GM10266 (cell line): ENCODE measurements at regions not wholly inside any gene's neighbourhood (a gene's known extent, or its start where the extent isn't known, plus 50 kb on each side); places are given as distances from the start of the nearest gene placed in this dataset.

ENCODE experiments used
- DNase-seq: peaks from one replicate; pipeline ENCODE4 v3.0.0; 2012; ENCODE audit errors: extremely low spot score
- CTCF ChIP-seq: IDR thresholded peaks from 2 replicates; pipeline ENCODE4 v1.5.1; 2012; ENCODE audit warnings: mild to moderate bottlenecking, low read depth; ENCODE audit not compliant: control insufficient read depth, insufficient read depth; ENCODE audit errors: missing control alignments

- TF ChIP-seq CTCF, result no peak
- no peak for DNase-seq
These were observed 286.9 kb upstream of the CLINT1 start for GRCh38 chr5:158145827-158146226.

- no peak for DNase-seq
- no peak for TF ChIP-seq CTCF
These were observed 284.1 kb upstream of the CLINT1 start for GRCh38 chr5:158143081-158143480.

DNA sequence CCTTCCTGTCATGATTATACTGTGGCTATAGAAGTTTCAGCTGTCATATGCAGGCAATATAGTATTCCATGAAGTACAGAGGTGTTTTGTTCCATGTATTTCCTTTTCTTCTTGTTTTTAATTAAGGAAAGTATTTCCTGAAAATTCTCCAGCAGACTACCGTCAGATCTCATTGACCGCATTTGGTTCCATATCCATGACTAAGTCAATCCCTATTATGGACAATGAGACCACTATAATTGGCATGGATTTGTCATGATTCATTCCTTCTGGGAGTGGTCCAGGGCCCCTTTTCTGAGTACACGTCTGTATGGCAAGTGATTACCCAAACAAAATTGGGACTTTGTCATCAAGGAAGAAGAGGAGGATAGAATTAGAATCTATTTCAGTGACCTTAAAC lies 283.2 kb upstream of the CLINT1 start:
- no peak for TF ChIP-seq CTCF
- no peak for DNase-seq

DNA sequence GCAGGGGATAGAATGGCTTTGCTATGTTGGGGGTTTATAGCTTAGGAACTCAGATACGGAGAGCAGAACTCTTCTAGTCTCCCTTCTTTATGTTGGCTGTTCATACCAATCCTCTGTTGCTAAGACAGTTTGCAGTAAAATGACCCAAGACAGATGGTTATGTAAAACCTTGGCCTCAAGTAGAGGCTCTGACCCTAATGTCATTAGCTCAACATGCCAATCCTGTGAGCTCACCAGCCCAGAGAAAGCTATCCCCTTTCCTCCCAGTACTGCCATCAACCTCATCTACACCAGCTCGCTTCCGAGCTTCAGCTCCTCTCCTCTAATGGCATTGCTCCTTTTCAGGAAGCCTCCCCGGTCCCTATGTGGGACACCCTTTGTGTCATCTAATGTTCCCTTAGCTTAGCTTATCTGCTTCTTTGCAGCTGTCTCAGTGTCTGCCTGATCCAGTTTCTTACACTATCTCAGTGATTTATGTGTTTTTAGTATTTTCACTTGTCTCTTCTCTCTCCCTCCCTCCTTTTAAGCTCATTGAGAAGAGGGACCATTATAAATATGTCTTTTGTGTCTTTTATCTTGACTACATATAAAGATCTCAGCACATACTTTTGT lies 281.3 kb upstream of the CLINT1 start:
- no peak for DNase-seq
- TF ChIP-seq CTCF, result no peak

GRCh38 chr5:158139161-158139560 lies 280.2 kb upstream of the CLINT1 start:
- DNase-seq, result no peak
- no peak for TF ChIP-seq CTCF

GRCh38 chr5:158135682-158136179 lies 276.8 kb upstream of the CLINT1 start:
- DNase-seq, result no peak
- TF ChIP-seq CTCF, result no peak

DNA sequence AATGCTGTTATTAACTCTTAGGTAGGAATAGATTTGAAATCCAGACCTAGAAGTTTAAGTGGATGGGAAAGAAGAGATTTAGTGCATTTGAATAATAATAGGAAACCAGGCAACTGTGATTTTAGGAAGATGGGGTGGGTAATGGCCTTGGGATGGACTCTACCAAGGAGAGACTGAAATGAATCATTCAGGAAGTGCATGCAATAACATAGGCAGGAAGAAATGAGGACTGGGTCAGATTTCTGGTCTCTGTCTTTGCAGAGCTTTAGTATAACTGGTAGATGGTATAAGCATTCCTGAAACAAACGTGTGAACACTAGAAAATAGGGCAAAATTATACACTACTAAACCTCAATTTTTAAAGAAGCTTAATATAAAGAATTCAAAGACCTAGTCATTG lies 274.4 kb upstream of the CLINT1 start:
- no peak for DNase-seq

More for the DNA sequence above, 274.4 kb upstream of the CLINT1 start:
- no peak for TF ChIP-seq CTCF
